LNCAP (cell line): ENCODE measurements at regions not wholly inside any gene's neighbourhood (a gene's known extent, or its start where the extent isn't known, plus 50 kb on each side); places are given as distances from the start of the nearest gene placed in this dataset.

Experiments
- TF ChIP-seq, protein P1 (sequence below): fragments of 450-650 bp; IDR thresholded peaks from 2 replicates; pipeline ENCODE4 v1.5.1; 2017; ENCODE audit warnings: mild to moderate bottlenecking

DNA sequence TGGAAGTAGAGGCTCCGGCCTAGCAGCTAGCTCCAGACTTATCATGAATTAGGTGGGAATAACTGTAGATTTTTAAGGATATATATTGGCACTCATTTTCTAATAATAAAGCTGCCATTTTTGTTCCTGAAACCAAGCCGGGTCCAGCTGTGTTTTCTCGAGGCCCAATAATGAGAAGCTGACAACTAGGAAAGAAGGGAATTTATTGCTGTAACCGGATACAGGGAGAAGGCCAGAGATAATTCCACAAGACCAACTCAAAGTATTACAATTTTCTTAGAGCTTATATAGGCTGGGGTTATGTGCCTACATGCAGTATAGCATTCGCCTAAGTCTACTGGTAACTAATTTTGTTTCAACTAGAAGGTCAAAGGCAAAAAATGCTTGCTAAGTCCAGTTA lies 122.3 kb upstream of the FBXO33 start:
- TF ChIP-seq, protein P1, sequence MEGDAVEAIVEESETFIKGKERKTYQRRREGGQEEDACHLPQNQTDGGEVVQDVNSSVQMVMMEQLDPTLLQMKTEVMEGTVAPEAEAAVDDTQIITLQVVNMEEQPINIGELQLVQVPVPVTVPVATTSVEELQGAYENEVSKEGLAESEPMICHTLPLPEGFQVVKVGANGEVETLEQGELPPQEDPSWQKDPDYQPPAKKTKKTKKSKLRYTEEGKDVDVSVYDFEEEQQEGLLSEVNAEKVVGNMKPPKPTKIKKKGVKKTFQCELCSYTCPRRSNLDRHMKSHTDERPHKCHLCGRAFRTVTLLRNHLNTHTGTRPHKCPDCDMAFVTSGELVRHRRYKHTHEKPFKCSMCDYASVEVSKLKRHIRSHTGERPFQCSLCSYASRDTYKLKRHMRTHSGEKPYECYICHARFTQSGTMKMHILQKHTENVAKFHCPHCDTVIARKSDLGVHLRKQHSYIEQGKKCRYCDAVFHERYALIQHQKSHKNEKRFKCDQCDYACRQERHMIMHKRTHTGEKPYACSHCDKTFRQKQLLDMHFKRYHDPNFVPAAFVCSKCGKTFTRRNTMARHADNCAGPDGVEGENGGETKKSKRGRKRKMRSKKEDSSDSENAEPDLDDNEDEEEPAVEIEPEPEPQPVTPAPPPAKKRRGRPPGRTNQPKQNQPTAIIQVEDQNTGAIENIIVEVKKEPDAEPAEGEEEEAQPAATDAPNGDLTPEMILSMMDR: no peak

DNA sequence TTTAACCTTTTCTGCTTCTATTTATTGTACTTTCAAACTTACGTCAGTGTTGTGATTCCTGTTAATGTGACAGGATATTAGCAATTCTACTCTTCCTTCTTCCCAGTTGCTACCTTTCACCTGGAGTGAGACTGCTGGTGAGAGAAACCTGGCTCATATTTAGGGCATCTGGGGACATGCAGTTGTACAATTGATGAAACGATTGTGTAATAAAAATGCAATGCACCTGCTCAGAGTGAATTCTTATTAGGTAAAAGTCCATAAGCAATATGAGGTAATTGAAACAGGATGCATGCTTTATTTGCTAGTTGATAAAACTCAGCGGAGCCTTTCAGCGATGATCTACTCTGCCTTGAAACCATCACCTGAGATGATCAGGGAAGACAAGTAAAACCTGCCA lies 116.1 kb upstream of the FBXO33 start:
- TF ChIP-seq, protein P1: no peak

DNA sequence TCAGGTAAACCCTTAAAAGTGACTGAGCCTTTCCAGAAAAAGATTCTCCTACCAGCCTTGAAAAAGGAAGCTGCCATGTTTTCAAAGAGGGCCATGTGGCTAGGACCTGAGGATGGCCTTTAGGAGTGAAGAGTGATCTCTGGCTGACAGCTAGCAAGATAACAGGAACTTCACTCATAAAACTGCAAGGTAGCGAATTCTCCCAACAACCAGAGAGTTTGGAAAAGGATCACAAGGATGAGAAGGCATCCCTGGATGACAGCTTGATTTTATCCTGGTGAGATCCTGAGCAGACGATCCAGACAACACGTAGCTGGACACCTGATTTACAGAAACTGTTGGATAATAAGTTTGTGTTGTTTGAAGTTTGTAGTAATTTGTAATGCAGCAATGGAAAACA lies 115.6 kb upstream of the FBXO33 start:
- TF ChIP-seq, protein P1: no peak

GRCh38 chr14:39505812-39506211 lies 73.6 kb upstream of the FBXO33 start:
- TF ChIP-seq, protein P1: no peak

DNA sequence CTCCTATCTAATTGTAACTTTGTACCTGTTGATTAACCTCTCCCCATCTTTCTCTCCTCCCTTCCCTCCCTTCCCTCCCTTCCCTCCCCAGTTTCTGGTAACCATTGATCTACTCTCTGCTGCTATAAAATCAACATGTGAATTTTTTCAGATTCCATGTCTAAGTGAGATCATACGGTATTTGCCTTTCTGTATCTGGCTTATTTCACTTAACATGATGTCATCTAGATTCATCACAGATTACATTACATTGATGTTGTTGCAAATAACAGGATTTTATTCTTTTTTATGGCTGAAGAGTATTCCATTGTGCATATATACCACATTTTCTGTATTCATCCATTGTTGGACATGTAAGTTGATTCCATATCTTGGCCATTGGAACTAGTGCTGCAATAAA lies 68.0 kb upstream of the FBXO33 start:
- TF ChIP-seq, protein P1: no peak

DNA sequence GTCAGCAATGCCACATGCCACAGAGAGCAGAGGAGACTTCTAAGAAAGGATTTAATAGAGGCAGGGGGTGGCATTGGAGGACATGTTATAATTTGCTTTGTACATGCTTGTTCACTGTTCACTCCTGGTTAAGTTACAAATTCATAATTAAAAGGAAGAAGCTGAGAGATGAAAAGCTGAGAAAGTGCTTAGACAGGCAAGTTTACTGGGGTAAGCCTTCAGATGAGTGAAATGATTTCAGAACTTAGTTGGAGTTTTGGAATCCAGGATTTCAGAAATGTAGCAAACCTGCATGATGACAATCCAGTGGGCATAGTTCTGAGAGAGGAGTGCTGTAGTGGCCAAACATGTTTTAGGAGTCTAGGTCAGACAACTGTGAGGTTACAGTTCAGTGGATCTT lies 67.3 kb upstream of the FBXO33 start:
- TF ChIP-seq, protein P1: no peak

DNA sequence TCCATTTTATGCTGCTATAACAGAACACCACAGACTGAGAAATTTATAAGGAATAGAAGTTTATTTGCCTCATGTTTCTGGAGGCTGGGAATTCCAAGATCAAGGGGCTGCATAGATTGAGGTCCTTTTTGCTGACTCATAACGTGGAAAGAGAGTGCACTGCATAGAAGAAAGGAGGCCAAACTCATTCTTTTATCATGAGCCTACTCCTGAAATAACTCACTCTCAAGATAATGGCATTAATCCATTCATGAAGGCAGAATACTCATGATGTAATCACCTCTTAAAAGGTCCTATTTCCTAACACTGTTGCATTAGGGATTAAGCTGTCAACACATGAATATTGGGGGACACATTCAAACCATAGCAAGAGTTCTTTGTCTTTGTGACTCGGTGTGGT lies 60.0 kb upstream of the FBXO33 start:
- TF ChIP-seq, protein P1: no peak

DNA sequence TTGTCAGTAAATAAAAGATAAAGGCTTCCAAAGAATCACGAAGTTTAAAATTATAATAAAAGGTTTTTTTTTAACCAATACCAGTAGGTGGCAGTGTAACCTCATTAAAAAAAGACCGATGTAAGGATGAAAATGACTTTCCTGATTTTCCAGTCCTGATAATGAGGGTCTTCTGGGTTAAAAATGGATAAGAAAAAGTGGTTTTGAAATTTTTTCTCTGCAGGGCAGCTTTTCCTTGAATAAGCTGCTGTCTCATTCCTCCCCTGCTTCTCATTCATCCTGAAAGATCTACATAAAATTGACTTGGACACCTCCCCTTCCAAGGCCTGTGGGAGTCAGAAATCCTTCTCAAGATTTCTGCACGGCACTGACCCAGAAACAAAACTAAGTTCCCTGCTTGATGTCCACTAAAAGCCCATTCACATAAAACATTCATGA lies 58.9 kb upstream of the FBXO33 start:
- TF ChIP-seq, protein P1: peak; percentile 50
